K562 (cell line): ENCODE measurements at regions not wholly inside any gene's neighbourhood (a gene's known extent, or its start where the extent isn't known, plus 50 kb on each side); places are given as distances from the start of the nearest gene placed in this dataset.

Experiments used
- ATAC-seq: fragments of 200-7000 bp; cut with Tn5 transposase; 3 replicates; pipeline ENCODE4 v1.9.1; 2020; ENCODE audit warnings: moderate library complexity
- BruUV-seq: library from RNA; stranded (reverse); fragments of 400-500 nt; replicated peaks from 2 replicates; lab custom pipeline; 2021; lab: Mats Ljungman, UMichigan
- CTCF ChIA-PET: fragments of 300-600 bp; formaldehyde crosslinking; extraction: SDS; loops from one replicate; lab custom pipeline; 2021; ENCODE audit warnings: low intra/inter-chr PET ratio; lab: Yijun Ruan, JAX
- POLR2A ChIA-PET: fragments of 300-600, 350-650 bp; sonication (Branson Sonifier 250); formaldehyde crosslinking; extraction: SDS; loops from one replicate; lab custom pipeline; 2021; ENCODE audit warnings: antibody characterized with exemption, inconsistent platforms; lab: Yijun Ruan, JAX
- DNase-seq, 4 experiments: peaks; one replicate each; pipeline versions ENCODE4 v3.0.0 to v3.0.0-alpha.2; 2011 to 2018; ENCODE audit warnings: low spot score in 3 of 4, mixed read lengths in 3 of 4; ENCODE audit errors: extremely low read depth in 1 of 4
- FAIRE-seq: peaks from 2 replicates; lab custom pipeline; 2011; peaks lifted over from hg19 to GRCh38; lab: Jason Lieb, UNC
- H2AFZ ChIP-seq: 2 replicates; pipeline ENCODE4 v1.6.0; 2011; ENCODE audit warnings: low read depth, low read length, control low read depth, inconsistent platforms
- H3K27ac ChIP-seq: fragments of 200-600 bp; 3 replicates; pipeline ENCODE4 v1.8.0; 2011; ENCODE audit warnings: low read depth, mild to moderate bottlenecking, control low read depth, inconsistent platforms, low read length, moderate library complexity, mixed read lengths; ENCODE audit errors: extremely low read depth
- H3K27me3 ChIP-seq, 2 experiments: fragments of 300-600 bp in 1 of 2; 2 replicates in 1 of 2; 3 replicates in 1 of 2; pipeline versions ENCODE4 v1.6.0 to v1.8.0; 2011; ENCODE audit warnings: inconsistent platforms in 2 of 2, low read length in 2 of 2, mild to moderate bottlenecking in 1 of 2, mixed read lengths in 1 of 2, moderate library complexity in 1 of 2; ENCODE audit not compliant: control insufficient read depth in 2 of 2, insufficient read depth in 2 of 2
- H3K36me3 ChIP-seq: fragments of 300-600 bp; 3 replicates; pipeline ENCODE4 v1.8.0; 2011; ENCODE audit warnings: mild to moderate bottlenecking, low read length, inconsistent platforms; ENCODE audit not compliant: control insufficient read depth, insufficient read depth
- H3K4me1 ChIP-seq, 2 experiments: fragments of 200-600 bp in 1 of 2; replicated peaks in 1 of 2; 2 replicates in 1 of 2; 3 replicates in 1 of 2; pipeline versions ENCODE4 v1.5.1 to v1.8.0; 2011; ENCODE audit warnings: inconsistent platforms in 2 of 2, low read length in 2 of 2, mild to moderate bottlenecking in 1 of 2, mixed read lengths in 1 of 2, moderate library complexity in 1 of 2; ENCODE audit not compliant: control insufficient read depth in 2 of 2, insufficient read depth in 2 of 2
- H3K4me2 ChIP-seq: 2 replicates; pipeline ENCODE4 v1.6.1; 2011; ENCODE audit warnings: low read length, control low read depth, inconsistent platforms, mixed read lengths; ENCODE audit not compliant: insufficient read depth
- H3K4me3 ChIP-seq: fragments of 200-600 bp; sonication (generic), shearing (Covaris generic); 2 replicates; pipeline ENCODE4 v1.5.1; 2016; ENCODE audit warnings: control low read depth, inconsistent platforms
- H3K79me2 ChIP-seq: fragments of 200-600 bp; 3 replicates; pipeline ENCODE4 v1.8.0; 2011; ENCODE audit warnings: low read length, inconsistent platforms; ENCODE audit not compliant: control insufficient read depth, insufficient read depth
- H3K9ac ChIP-seq, 2 experiments: 2 replicates each; pipeline versions ENCODE4 v1.6.0 to v1.6.1; 2011; ENCODE audit warnings: low read depth in 2 of 2, low read length in 2 of 2, control low read depth in 1 of 2, inconsistent platforms in 1 of 2, mild to moderate bottlenecking in 1 of 2, mixed read lengths in 1 of 2; ENCODE audit not compliant: insufficient read depth in 1 of 2
- H3K9me1 ChIP-seq: one replicate; pipeline ENCODE4 v1.6.0; 2011; ENCODE audit warnings: inconsistent platforms, mild to moderate bottlenecking, low read length, moderate library complexity; ENCODE audit not compliant: control insufficient read depth, insufficient read depth
- H3K9me3 ChIP-seq: replicated peaks from 2 replicates; pipeline ENCODE4 v1.5.1; 2011; ENCODE audit warnings: low read depth, low read length, inconsistent platforms; ENCODE audit not compliant: control insufficient read depth, insufficient read depth
- H4K20me1 ChIP-seq: replicated peaks from 2 replicates; pipeline ENCODE4 v1.6.1; 2011; ENCODE audit warnings: low read length, inconsistent platforms, mixed read lengths; ENCODE audit not compliant: control insufficient read depth, insufficient read depth
- ATF3 ChIP-seq, 2 experiments: fragments of 450-650 bp in 1 of 2; sonication (generic) in 1 of 2; formaldehyde crosslinking in 1 of 2; IDR thresholded peaks in 1 of 2; conservative IDR thresholded peaks in 1 of 2; 2 replicates each; pipeline versions ENCODE4 v1.6.1 to v1.8.1; 2016 to 2023; ENCODE audit warnings: mild to moderate bottlenecking in 2 of 2, moderate library complexity in 2 of 2, inconsistent platforms in 1 of 2, missing genetic modification reagents in 1 of 2
- CC2D1A ChIP-seq: fragments of 450-650 bp; IDR thresholded peaks from 2 replicates; pipeline ENCODE4 v1.6.1; 2017; ENCODE audit warnings: mild to moderate bottlenecking
- GABPB1 ChIP-seq: sonication (generic); formaldehyde crosslinking; IDR thresholded peaks from 2 replicates; pipeline ENCODE4 v1.8.0; 2022; ENCODE audit warnings: mild to moderate bottlenecking, missing genetic modification reagents
- HDAC3 ChIP-seq: fragments of 450-650 bp; IDR thresholded peaks from 2 replicates; pipeline ENCODE4 v1.6.1; 2018; ENCODE audit warnings: borderline replicate concordance, mild to moderate bottlenecking, moderate library complexity; ENCODE audit not compliant: partially characterized antibody
- KAT7 ChIP-seq: sonication (generic); formaldehyde crosslinking; IDR thresholded peaks from 2 replicates; pipeline ENCODE4 v1.8.0; 2022; ENCODE audit warnings: missing genetic modification reagents, mild to moderate bottlenecking, borderline replicate concordance
- KHSRP ChIP-seq: fragments of 450-650 bp; IDR thresholded peaks from 2 replicates; pipeline ENCODE4 v1.6.1; 2017
- KLF6 ChIP-seq: fragments of 250-450 bp; sonication (Bioruptor Pico); IDR thresholded peaks from 2 replicates; pipeline ENCODE4 v1.4.0; 2020; ENCODE audit warnings: mild to moderate bottlenecking, moderate library complexity, borderline replicate concordance
- MBD2 ChIP-seq: sonication (generic); IDR thresholded peaks from 2 replicates; pipeline ENCODE4 v1.6.1; 2016; ENCODE audit warnings: low read depth, borderline replicate concordance
- MYNN ChIP-seq, 2 experiments: sonication (generic); formaldehyde crosslinking in 1 of 2; IDR thresholded peaks; 2 replicates each; pipeline versions ENCODE4 v1.5.0 to v1.6.1; 2016 to 2020; ENCODE audit warnings: antibody characterized with exemption in 1 of 2, missing genetic modification reagents in 1 of 2
- NCOA6 ChIP-seq: fragments of 450-650 bp; IDR thresholded peaks from 2 replicates; pipeline ENCODE4 v1.6.1; 2017; ENCODE audit warnings: mild to moderate bottlenecking
- NR0B1 ChIP-seq: fragments of 450-650 bp; IDR thresholded peaks from one replicate; pipeline ENCODE4 v1.6.1; 2018; ENCODE audit warnings: mild to moderate bottlenecking, moderate library complexity; ENCODE audit not compliant: partially characterized antibody
- POLR2AphosphoS5 ChIP-seq: IDR thresholded peaks from 2 replicates; pipeline ENCODE4 v1.6.1; 2011; ENCODE audit warnings: mild to moderate bottlenecking, low read depth, low read length, moderate library complexity; ENCODE audit not compliant: control insufficient read depth, insufficient read depth
- SAFB2 ChIP-seq: fragments of 200-400 bp; formaldehyde crosslinking; IDR thresholded peaks from 2 replicates; pipeline ENCODE4 v1.6.1; 2018; ENCODE audit warnings: borderline replicate concordance, low read length, low read depth, moderate library complexity; ENCODE audit not compliant: severe bottlenecking
- ZNF507 ChIP-seq: conservative IDR thresholded peaks from 2 replicates; pipeline ENCODE4 v1.6.1; 2017; ENCODE audit warnings: missing genetic modification characterization, missing compliant biosample characterization
- ZNF589 ChIP-seq: fragments of 200-800 bp; sonication (Bioruptor generic); IDR thresholded peaks from 2 replicates; pipeline ENCODE4 v1.6.1; 2016; ENCODE audit warnings: low read depth, missing genetic modification characterization, missing compliant biosample characterization
- ZNF695 ChIP-seq: fragments of 450-650 bp; formaldehyde crosslinking; IDR thresholded peaks from 2 replicates; pipeline ENCODE4 v1.4.0; 2020; ENCODE audit warnings: mild to moderate bottlenecking, moderate library complexity
- ZNF764 ChIP-seq: fragments of 250-450 bp; sonication (Bioruptor Pico); IDR thresholded peaks from 2 replicates; pipeline ENCODE4 v1.4.0; 2020; ENCODE audit warnings: low read depth, mild to moderate bottlenecking, moderate library complexity
- WGBS: fragments of 100-300 bp; shearing (Covaris generic); methylation state at CpG from one replicate; pipeline ENCODE4 v1.1.6; 2016; ENCODE audit warnings: low coverage, mixed read lengths; ENCODE audit not compliant: insufficient coverage; ENCODE audit errors: missing lambda C conversion rate; 5-methylcytosine and 5-hydroxymethylcytosine counted together
- in situ Hi-C: fragments of 300-500 bp; cut with MboI; formaldehyde crosslinking; loops from 4 replicates; pipeline ENCODE4 v1.15.0; 2018; ENCODE audit warnings: inconsistent platforms, mixed read lengths
- intact Hi-C: fragments of 100-400 bp; cut with micrococcal nuclease; formaldehyde crosslinking; loops from 2 replicates; pipeline ENCODE4 v1.14.2; 2022
- TF ChIP-seq, protein P1 (sequence below): fragments of 450-650 bp; IDR thresholded peaks from 2 replicates; pipeline ENCODE4 v1.6.1; 2014; ENCODE audit warnings: low read depth, mild to moderate bottlenecking, moderate library complexity, borderline replicate concordance

GRCh38 chr2:123438251-123438650 lies 586.8 kb upstream of the CNTNAP5 start:
- no peak overlapping the region for H2AFZ ChIP-seq
- H3K4me2 ChIP-seq, result no peak overlapping the region
- H3K4me3 ChIP-seq, result no peak overlapping the region
- H3K4me1 ChIP-seq, result no peaks in the 10 kb centered on the region
- no peaks in the 10 kb centered on the region for H3K36me3 ChIP-seq
- ATAC-seq, result no peak
- H4K20me1 ChIP-seq, result no peaks in the 10 kb centered on the region
- H3K9me3 ChIP-seq, result no peaks in the 10 kb centered on the region
- in situ Hi-C loops, result no loop called here
- no peaks in the 10 kb centered on the region for H3K27me3 ChIP-seq
- no peak overlapping the region for H3K27ac ChIP-seq
- 0% methylated on average over 1 of the region's 1 CpG for WGBS
- ChIA-PET POLR2A (no interaction called here), CTCF (no interaction called here)
- H3K9ac ChIP-seq, result no peak overlapping the region
- BruUV-seq, result no TSS peak
- no peaks in the 10 kb centered on the region for H3K9me1 ChIP-seq
- no peak for FAIRE-seq
- intact Hi-C loops, result no loop called here
- no peaks in the 10 kb centered on the region for H3K79me2 ChIP-seq
- no peak for DNase-seq
- no peak for TF ChIP-seq KAT7 (CRISPR knock-in tag)
- no peak for TF ChIP-seq POLR2AphosphoS5
- no peak for TF ChIP-seq ZNF695 (CRISPR knock-in tag)
- no peak for TF ChIP-seq CC2D1A
- no peak for TF ChIP-seq KLF6 (CRISPR knock-in tag)
- TF ChIP-seq ZNF589 (CRISPR knock-in tag), result no peak
- TF ChIP-seq GABPB1 (CRISPR knock-in tag), result no peak
- no peak for TF ChIP-seq NR0B1
- no peak for TF ChIP-seq SAFB2
- TF ChIP-seq NCOA6, result no peak
- no peak for TF ChIP-seq KHSRP
- TF ChIP-seq ZNF764, result no peak
- TF ChIP-seq MBD2, result no peak
- no peak for TF ChIP-seq MYNN (IDR thresholded peaks at IDR 0.05)
- no peak for TF ChIP-seq MYNN (CRISPR knock-in tag; IDR thresholded peaks at IDR 0.05)
- TF ChIP-seq, protein P1, sequence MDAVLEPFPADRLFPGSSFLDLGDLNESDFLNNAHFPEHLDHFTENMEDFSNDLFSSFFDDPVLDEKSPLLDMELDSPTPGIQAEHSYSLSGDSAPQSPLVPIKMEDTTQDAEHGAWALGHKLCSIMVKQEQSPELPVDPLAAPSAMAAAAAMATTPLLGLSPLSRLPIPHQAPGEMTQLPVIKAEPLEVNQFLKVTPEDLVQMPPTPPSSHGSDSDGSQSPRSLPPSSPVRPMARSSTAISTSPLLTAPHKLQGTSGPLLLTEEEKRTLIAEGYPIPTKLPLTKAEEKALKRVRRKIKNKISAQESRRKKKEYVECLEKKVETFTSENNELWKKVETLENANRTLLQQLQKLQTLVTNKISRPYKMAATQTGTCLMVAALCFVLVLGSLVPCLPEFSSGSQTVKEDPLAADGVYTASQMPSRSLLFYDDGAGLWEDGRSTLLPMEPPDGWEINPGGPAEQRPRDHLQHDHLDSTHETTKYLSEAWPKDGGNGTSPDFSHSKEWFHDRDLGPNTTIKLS, result no peak
- no peak for TF ChIP-seq ATF3 (IDR thresholded peaks at IDR 0.05)
- no peak for TF ChIP-seq ATF3 (CRISPR knock-in tag; conservative IDR thresholded peaks at IDR 0.05)
- TF ChIP-seq HDAC3, result no peak
- no peak for TF ChIP-seq ZNF507
